PFSK-1 (cell line): ENCODE measurements at regions not wholly inside any gene's neighbourhood (a gene's known extent, or its start where the extent isn't known, plus 50 kb on each side); places are given as distances from the start of the nearest gene placed in this dataset.

ENCODE experiments used
- FOXP2 ChIP-seq: optimal IDR thresholded peaks from 2 replicates; pipeline ENCODE3; 2011; ENCODE audit warnings: borderline replicate concordance, control low read depth, inconsistent platforms; ENCODE audit not compliant: insufficient read depth; ENCODE audit errors: extremely low read length, extremely low read depth
- POLR2AphosphoS5 ChIP-seq: IDR thresholded peaks from 2 replicates; pipeline ENCODE4 v1.6.1; 2012; ENCODE audit warnings: low read depth, mild to moderate bottlenecking, control low read depth, low read length, moderate library complexity
- TAF1 ChIP-seq: IDR thresholded peaks from 2 replicates; pipeline ENCODE4 v1.6.1; 2012; ENCODE audit warnings: low read length, control low read depth, borderline replicate concordance; ENCODE audit not compliant: insufficient read depth
- TF ChIP-seq, protein P1 (sequence below), 2 experiments: IDR thresholded peaks; 2 replicates each; pipeline versions ENCODE4 v1.6.1 to v1.8.0; 2011 to 2012; ENCODE audit warnings: low read depth in 2 of 2, low read length in 2 of 2, control low read depth in 1 of 2, inconsistent platforms in 1 of 2, mild to moderate bottlenecking in 1 of 2, moderate library complexity in 1 of 2; ENCODE audit not compliant: insufficient read depth in 1 of 2

DNA sequence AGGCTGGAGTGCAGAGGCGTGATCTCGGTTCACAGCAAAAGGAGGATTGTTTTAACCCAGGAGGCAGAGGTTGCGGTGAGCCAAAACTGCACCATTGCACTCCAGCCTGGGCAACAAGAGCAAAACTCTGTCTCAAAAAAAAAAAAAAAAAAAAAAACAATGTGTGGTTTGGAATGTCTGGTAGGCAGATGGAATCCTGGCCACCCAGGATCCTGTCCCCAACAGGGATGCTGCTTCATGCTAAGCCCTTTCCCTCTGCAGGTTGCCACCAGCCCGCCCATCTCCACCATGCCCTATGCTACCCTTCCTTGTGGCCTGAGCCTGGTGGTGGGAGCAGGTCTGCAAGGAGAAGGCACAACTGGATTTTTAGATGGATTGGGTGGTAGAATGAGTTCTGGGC lies 129.7 kb upstream of the HAND1 start:
- TF ChIP-seq POLR2AphosphoS5 (no peak), TAF1 (no peak), FOXP2 (no peak)
- TF ChIP-seq, protein P1, sequence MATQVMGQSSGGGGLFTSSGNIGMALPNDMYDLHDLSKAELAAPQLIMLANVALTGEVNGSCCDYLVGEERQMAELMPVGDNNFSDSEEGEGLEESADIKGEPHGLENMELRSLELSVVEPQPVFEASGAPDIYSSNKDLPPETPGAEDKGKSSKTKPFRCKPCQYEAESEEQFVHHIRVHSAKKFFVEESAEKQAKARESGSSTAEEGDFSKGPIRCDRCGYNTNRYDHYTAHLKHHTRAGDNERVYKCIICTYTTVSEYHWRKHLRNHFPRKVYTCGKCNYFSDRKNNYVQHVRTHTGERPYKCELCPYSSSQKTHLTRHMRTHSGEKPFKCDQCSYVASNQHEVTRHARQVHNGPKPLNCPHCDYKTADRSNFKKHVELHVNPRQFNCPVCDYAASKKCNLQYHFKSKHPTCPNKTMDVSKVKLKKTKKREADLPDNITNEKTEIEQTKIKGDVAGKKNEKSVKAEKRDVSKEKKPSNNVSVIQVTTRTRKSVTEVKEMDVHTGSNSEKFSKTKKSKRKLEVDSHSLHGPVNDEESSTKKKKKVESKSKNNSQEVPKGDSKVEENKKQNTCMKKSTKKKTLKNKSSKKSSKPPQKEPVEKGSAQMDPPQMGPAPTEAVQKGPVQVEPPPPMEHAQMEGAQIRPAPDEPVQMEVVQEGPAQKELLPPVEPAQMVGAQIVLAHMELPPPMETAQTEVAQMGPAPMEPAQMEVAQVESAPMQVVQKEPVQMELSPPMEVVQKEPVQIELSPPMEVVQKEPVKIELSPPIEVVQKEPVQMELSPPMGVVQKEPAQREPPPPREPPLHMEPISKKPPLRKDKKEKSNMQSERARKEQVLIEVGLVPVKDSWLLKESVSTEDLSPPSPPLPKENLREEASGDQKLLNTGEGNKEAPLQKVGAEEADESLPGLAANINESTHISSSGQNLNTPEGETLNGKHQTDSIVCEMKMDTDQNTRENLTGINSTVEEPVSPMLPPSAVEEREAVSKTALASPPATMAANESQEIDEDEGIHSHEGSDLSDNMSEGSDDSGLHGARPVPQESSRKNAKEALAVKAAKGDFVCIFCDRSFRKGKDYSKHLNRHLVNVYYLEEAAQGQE (IDR thresholded peaks at IDR 0.05; ENCODE audit: insufficient read depth in 1 of 2, low read depth in 2 of 2, low read length in 2 of 2) = no peak
